ENCODE measurements at regions not wholly inside any gene's neighbourhood (a gene's known extent, or its start where the extent isn't known, plus 50 kb on each side); places are given as distances from the start of the nearest gene placed in this dataset.

DNA sequence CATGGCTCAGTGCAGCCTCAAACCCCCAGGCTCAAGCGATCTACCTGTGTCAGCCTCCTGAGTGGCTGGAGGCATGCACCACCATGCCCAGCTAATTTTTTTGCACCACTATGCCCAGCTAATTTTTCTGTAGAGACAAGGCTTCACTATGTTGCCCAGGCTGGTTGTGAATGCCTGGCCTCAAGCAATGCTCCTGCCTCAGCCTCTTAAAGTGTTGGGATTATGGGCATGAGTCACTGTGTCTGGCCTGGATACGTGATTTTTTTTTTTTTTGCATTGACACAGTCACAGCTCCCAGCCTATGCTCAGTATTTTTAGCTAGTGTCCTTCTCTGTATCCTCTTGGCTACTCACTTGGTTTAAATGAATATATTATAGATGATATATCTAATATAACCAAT lies 377.0 kb upstream of the TNRC6C start:
- 88% methylated on average over 2 of the region's 2 CpGs for WGBS
- H3K9me3 ChIP-seq (ENCODE audit: control insufficient read depth in 4 of 4, low read length in 3 of 4), result peaks cover 0 to 6% (median 0%) of the 10 kb centered on the region in 4 donors
- H3K4me3 ChIP-seq (ENCODE audit: low read depth in 1 of 3, low read length in 3 of 3), result no peak overlapping the region
- TF ChIP-seq GABPA (IDR thresholded peaks at IDR 0.05 in 1 of 2, conservative IDR thresholded peaks at IDR 0.05 in 1 of 2), result no peak
- TF ChIP-seq SP1 (IDR thresholded peaks at IDR 0.05), result no peak
- TF ChIP-seq TAF1 (conservative IDR thresholded peaks at IDR 0.05), result no peak
- TF ChIP-seq HNF4A (conservative IDR thresholded peaks at IDR 0.05), result no peak
- no peak for TF ChIP-seq EGR1 (IDR thresholded peaks at IDR 0.05; ENCODE audit: low read depth in 2 of 2)
- TF ChIP-seq RXRA (IDR thresholded peaks at IDR 0.05), result no peak
- no peak for TF ChIP-seq HNF4G (IDR thresholded peaks at IDR 0.05)
- no peak for TF ChIP-seq FOXA2 (IDR thresholded peaks at IDR 0.05)
- no peak for TF ChIP-seq RAD21 (IDR thresholded peaks at IDR 0.05)
- no peak for TF ChIP-seq YY1 (IDR thresholded peaks at IDR 0.05)
- TF ChIP-seq JUND (IDR thresholded peaks at IDR 0.05), result no peak
- TF ChIP-seq, protein P1, sequence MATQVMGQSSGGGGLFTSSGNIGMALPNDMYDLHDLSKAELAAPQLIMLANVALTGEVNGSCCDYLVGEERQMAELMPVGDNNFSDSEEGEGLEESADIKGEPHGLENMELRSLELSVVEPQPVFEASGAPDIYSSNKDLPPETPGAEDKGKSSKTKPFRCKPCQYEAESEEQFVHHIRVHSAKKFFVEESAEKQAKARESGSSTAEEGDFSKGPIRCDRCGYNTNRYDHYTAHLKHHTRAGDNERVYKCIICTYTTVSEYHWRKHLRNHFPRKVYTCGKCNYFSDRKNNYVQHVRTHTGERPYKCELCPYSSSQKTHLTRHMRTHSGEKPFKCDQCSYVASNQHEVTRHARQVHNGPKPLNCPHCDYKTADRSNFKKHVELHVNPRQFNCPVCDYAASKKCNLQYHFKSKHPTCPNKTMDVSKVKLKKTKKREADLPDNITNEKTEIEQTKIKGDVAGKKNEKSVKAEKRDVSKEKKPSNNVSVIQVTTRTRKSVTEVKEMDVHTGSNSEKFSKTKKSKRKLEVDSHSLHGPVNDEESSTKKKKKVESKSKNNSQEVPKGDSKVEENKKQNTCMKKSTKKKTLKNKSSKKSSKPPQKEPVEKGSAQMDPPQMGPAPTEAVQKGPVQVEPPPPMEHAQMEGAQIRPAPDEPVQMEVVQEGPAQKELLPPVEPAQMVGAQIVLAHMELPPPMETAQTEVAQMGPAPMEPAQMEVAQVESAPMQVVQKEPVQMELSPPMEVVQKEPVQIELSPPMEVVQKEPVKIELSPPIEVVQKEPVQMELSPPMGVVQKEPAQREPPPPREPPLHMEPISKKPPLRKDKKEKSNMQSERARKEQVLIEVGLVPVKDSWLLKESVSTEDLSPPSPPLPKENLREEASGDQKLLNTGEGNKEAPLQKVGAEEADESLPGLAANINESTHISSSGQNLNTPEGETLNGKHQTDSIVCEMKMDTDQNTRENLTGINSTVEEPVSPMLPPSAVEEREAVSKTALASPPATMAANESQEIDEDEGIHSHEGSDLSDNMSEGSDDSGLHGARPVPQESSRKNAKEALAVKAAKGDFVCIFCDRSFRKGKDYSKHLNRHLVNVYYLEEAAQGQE (IDR thresholded peaks at IDR 0.05), result no peak
- TF ChIP-seq, protein P2, sequence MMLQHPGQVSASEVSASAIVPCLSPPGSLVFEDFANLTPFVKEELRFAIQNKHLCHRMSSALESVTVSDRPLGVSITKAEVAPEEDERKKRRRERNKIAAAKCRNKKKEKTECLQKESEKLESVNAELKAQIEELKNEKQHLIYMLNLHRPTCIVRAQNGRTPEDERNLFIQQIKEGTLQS (IDR thresholded peaks at IDR 0.05), result no peak
- TF ChIP-seq, protein P3, sequence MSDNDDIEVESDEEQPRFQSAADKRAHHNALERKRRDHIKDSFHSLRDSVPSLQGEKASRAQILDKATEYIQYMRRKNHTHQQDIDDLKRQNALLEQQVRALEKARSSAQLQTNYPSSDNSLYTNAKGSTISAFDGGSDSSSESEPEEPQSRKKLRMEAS (IDR thresholded peaks at IDR 0.05), result no peak
- TF ChIP-seq, protein P4, sequence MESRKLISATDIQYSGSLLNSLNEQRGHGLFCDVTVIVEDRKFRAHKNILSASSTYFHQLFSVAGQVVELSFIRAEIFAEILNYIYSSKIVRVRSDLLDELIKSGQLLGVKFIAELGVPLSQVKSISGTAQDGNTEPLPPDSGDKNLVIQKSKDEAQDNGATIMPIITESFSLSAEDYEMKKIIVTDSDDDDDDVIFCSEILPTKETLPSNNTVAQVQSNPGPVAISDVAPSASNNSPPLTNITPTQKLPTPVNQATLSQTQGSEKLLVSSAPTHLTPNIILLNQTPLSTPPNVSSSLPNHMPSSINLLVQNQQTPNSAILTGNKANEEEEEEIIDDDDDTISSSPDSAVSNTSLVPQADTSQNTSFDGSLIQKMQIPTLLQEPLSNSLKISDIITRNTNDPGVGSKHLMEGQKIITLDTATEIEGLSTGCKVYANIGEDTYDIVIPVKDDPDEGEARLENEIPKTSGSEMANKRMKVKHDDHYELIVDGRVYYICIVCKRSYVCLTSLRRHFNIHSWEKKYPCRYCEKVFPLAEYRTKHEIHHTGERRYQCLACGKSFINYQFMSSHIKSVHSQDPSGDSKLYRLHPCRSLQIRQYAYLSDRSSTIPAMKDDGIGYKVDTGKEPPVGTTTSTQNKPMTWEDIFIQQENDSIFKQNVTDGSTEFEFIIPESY (IDR thresholded peaks at IDR 0.05), result no peak
- no peak for TF ChIP-seq FOXA1 (IDR thresholded peaks at IDR 0.05)
- no peak for DNase-seq (ENCODE audit: low spot score)
- no peaks in the 10 kb centered on the region for H3K4me1 ChIP-seq (ENCODE audit: control insufficient read depth in 4 of 4, insufficient read depth in 4 of 4, low read length in 3 of 4)
- H3K27ac ChIP-seq (ENCODE audit: low read depth in 1 of 2, low read length in 2 of 2), result no peak overlapping the region
- no peaks in the 10 kb centered on the region for H3K36me3 ChIP-seq (ENCODE audit: control insufficient read depth in 4 of 4, insufficient read depth in 3 of 4, low read depth in 1 of 4, low read length in 3 of 4)
- no peak overlapping the region for H3K9ac ChIP-seq (ENCODE audit: low read depth in 1 of 2, low read length in 2 of 2)
- peaks cover 0 to 3% (median 0%) of the 10 kb centered on the region in 4 donors for H3K27me3 ChIP-seq (ENCODE audit: control insufficient read depth in 4 of 4, insufficient read depth in 4 of 4, low read length in 3 of 4)

DNA sequence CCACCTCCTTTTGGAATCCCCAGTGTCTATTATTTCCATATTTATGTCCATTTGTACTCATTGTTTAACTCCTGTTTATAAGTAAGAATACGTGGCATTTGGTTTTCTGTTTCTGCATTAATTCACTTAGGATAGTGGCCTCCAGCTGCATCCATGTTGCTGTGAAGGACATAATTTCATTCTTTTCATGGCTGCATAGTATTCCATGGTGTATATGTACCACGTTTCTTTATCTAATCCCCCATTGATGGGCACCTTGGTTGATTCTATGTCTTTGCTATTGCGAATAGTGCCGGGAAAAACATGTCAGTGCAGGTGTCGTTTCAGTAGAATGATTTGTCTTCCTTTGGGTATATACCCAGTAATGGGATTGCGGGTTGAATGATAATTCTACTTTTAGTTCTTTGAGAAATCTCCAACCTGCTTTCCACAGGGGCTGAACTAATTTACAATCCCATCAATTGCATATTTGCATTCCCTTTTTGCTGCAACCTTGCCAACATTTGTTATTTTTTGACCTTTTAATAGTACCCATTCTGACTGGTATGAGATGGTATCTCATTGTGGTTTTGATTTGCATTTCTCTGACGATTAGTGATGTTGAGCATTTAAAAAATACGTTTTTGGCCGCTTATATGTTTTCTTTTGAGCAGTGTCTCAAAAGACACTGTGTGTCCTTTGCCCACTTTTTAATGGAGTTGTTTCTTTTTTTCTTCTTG lies 373.2 kb upstream of the TNRC6C start:
- 75% methylated on average over 9 of the region's 9 CpGs for WGBS
- no peak overlapping the region for H3K4me3 ChIP-seq (ENCODE audit: low read depth in 1 of 3, low read length in 3 of 3)
- TF ChIP-seq RAD21 (IDR thresholded peaks at IDR 0.05) (no peak), RXRA (IDR thresholded peaks at IDR 0.05) (no peak), EGR1 (IDR thresholded peaks at IDR 0.05; ENCODE audit: low read depth in 2 of 2) (no peak), SP1 (IDR thresholded peaks at IDR 0.05) (no peak), HNF4G (IDR thresholded peaks at IDR 0.05) (no peak), HNF4A (conservative IDR thresholded peaks at IDR 0.05) (no peak)
- TF ChIP-seq, protein P2 (IDR thresholded peaks at IDR 0.05), result no peak
- TF ChIP-seq, protein P5, sequence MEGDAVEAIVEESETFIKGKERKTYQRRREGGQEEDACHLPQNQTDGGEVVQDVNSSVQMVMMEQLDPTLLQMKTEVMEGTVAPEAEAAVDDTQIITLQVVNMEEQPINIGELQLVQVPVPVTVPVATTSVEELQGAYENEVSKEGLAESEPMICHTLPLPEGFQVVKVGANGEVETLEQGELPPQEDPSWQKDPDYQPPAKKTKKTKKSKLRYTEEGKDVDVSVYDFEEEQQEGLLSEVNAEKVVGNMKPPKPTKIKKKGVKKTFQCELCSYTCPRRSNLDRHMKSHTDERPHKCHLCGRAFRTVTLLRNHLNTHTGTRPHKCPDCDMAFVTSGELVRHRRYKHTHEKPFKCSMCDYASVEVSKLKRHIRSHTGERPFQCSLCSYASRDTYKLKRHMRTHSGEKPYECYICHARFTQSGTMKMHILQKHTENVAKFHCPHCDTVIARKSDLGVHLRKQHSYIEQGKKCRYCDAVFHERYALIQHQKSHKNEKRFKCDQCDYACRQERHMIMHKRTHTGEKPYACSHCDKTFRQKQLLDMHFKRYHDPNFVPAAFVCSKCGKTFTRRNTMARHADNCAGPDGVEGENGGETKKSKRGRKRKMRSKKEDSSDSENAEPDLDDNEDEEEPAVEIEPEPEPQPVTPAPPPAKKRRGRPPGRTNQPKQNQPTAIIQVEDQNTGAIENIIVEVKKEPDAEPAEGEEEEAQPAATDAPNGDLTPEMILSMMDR (IDR thresholded peaks at IDR 0.05; ENCODE audit: low read depth, low read length, missing input control), result no peak
- TF ChIP-seq, protein P4 (IDR thresholded peaks at IDR 0.05), result no peak

More for the DNA sequence above, 373.2 kb upstream of the TNRC6C start:
- Histone ChIP-seq H3K9me3 (ENCODE audit: control insufficient read depth in 4 of 4, low read length in 3 of 4) (peaks cover 0 to 6% (median 3%) of the 10 kb centered on the region in 4 donors), H3K27ac (ENCODE audit: low read depth in 1 of 2, low read length in 2 of 2) (no peak overlapping the region), H3K27me3 (ENCODE audit: control insufficient read depth in 4 of 4, insufficient read depth in 4 of 4, low read length in 3 of 4) (no peaks in the 10 kb centered on the region), H3K36me3 (ENCODE audit: control insufficient read depth in 4 of 4, insufficient read depth in 3 of 4, low read depth in 1 of 4, low read length in 3 of 4) (no peaks in the 10 kb centered on the region), H3K4me1 (ENCODE audit: control insufficient read depth in 4 of 4, insufficient read depth in 4 of 4, low read length in 3 of 4) (no peaks in the 10 kb centered on the region), H3K9ac (ENCODE audit: low read depth in 1 of 2, low read length in 2 of 2) (no peak overlapping the region)
- DNase-seq (ENCODE audit: low spot score), result no peak

Measured in liver (tissue), 8 donors.